ENCODE measurements at regions not wholly inside any gene's neighbourhood (a gene's known extent, or its start where the extent isn't known, plus 50 kb on each side); places are given as distances from the start of the nearest gene placed in this dataset.

- RAD21 ChIA-PET (ENCODE audit: low non-redundant PET in 1 of 2, low total read pairs in 2 of 2, uncharacterized antibody in 2 of 2, unreplicated experiment in 2 of 2): no interaction called here
- ATAC-seq (peak; percentile 79), DNase-seq (ENCODE audit: low read depth, low spot score) (no peak)
- Histone ChIP-seq H4K20me1 (ENCODE audit: insufficient read depth) (no peaks in the 10 kb centered on the region), H3K36me3 (ENCODE audit: control insufficient read depth in 1 of 2, insufficient read depth in 2 of 2, low read length in 2 of 2) (no peaks in the 10 kb centered on the region), H2AFZ (ENCODE audit: low read depth, low read length, poor library complexity, severe bottlenecking) (no peak overlapping the region), H3K27ac (ENCODE audit: low read depth, low read length) (no peak overlapping the region), H3K9me2 (ENCODE audit: insufficient read depth) (no peaks in the 10 kb centered on the region), H3K4me1 (ENCODE audit: control insufficient read depth in 1 of 2, insufficient read depth in 2 of 2, low read length in 2 of 2) (peaks cover 3 to 8% of the 10 kb centered on the region in 2 experiments; a peak in 2 of 4 replicates), H3K27me3 (ENCODE audit: insufficient read depth, low read length) (no peaks in the 10 kb centered on the region), H3K4me3 (replicated peaks in 1 of 2; ENCODE audit: low read depth in 1 of 2, low read length in 2 of 2) (no peak overlapping the region), H3K9ac (ENCODE audit: low read length) (no peak overlapping the region), H3K9me3 (ENCODE audit: control insufficient read depth in 1 of 2, insufficient read depth in 1 of 2, low read depth in 1 of 2, low read length in 2 of 2) (no peaks in the 10 kb centered on the region), H3K4me2 (ENCODE audit: low read length) (no peak overlapping the region), H3K79me2 (ENCODE audit: insufficient read depth, low read length) (no peaks in the 10 kb centered on the region)
- POLR2A ChIA-PET: no interaction called here
- intact Hi-C loops (cut with micrococcal nuclease): no loop called here
- BruUV-seq (replicated peaks): no TSS peak
- TF ChIP-seq, protein P1, sequence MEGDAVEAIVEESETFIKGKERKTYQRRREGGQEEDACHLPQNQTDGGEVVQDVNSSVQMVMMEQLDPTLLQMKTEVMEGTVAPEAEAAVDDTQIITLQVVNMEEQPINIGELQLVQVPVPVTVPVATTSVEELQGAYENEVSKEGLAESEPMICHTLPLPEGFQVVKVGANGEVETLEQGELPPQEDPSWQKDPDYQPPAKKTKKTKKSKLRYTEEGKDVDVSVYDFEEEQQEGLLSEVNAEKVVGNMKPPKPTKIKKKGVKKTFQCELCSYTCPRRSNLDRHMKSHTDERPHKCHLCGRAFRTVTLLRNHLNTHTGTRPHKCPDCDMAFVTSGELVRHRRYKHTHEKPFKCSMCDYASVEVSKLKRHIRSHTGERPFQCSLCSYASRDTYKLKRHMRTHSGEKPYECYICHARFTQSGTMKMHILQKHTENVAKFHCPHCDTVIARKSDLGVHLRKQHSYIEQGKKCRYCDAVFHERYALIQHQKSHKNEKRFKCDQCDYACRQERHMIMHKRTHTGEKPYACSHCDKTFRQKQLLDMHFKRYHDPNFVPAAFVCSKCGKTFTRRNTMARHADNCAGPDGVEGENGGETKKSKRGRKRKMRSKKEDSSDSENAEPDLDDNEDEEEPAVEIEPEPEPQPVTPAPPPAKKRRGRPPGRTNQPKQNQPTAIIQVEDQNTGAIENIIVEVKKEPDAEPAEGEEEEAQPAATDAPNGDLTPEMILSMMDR (IDR thresholded peaks at IDR 0.05 in 2 of 3, conservative IDR thresholded peaks at IDR 0.05 in 1 of 3; ENCODE audit: borderline replicate concordance in 1 of 3, insufficient read depth in 1 of 3, low read depth in 2 of 3, low read length in 2 of 3): peak in 2 of 3 experiments; percentile 23 to 25; a peak in 3 of 6 replicates
- TF ChIP-seq CBX3 (IDR thresholded peaks at IDR 0.05; ENCODE audit: low read depth): no peak
- CTCF ChIA-PET: interaction anchor here (0.9 kb wide), 1 partner anchor 93 kb away, joined by 3 read pairs; no protein-coding TSS in a partner anchor
These were observed 120.8 kb downstream of the GLI2 start for GRCh38 chr2:120856421-120856862.

GRCh38 chr2:120857422-120857821, 121.8 kb downstream of the GLI2 start:
- BruUV-seq (replicated peaks): no TSS peak
- Histone ChIP-seq H4K20me1 (ENCODE audit: insufficient read depth) (no peaks in the 10 kb centered on the region), H2AFZ (ENCODE audit: low read depth, low read length, poor library complexity, severe bottlenecking) (no peak overlapping the region), H3K4me2 (ENCODE audit: low read length) (no peak overlapping the region), H3K9me2 (ENCODE audit: insufficient read depth) (no peaks in the 10 kb centered on the region), H3K4me1 (ENCODE audit: control insufficient read depth in 1 of 2, insufficient read depth in 2 of 2, low read length in 2 of 2) (peaks cover 3 to 8% of the 10 kb centered on the region in 2 experiments; a peak in 2 of 4 replicates), H3K79me2 (ENCODE audit: insufficient read depth, low read length) (no peaks in the 10 kb centered on the region), H3K27ac (ENCODE audit: low read depth, low read length) (no peak overlapping the region), H3K4me3 (replicated peaks in 1 of 2; ENCODE audit: low read depth in 1 of 2, low read length in 2 of 2) (no peak overlapping the region), H3K9ac (ENCODE audit: low read length) (no peak overlapping the region), H3K27me3 (ENCODE audit: insufficient read depth, low read length) (no peaks in the 10 kb centered on the region), H3K36me3 (ENCODE audit: control insufficient read depth in 1 of 2, insufficient read depth in 2 of 2, low read length in 2 of 2) (no peaks in the 10 kb centered on the region), H3K9me3 (ENCODE audit: control insufficient read depth in 1 of 2, insufficient read depth in 1 of 2, low read depth in 1 of 2, low read length in 2 of 2) (no peaks in the 10 kb centered on the region)
- intact Hi-C loops (cut with micrococcal nuclease): no loop called here
- no peak for ATAC-seq
- CTCF ChIA-PET: no interaction called here
- RAD21 ChIA-PET (ENCODE audit: low non-redundant PET in 1 of 2, low total read pairs in 2 of 2, uncharacterized antibody in 2 of 2, unreplicated experiment in 2 of 2): no interaction called here
- DNase-seq (ENCODE audit: low read depth, low spot score): no peak
- POLR2A ChIA-PET: no interaction called here
- TF ChIP-seq EZH2 (IDR thresholded peaks at IDR 0.05) (no peak), ATF3 (IDR thresholded peaks at IDR 0.05) (no peak), CEBPB (IDR thresholded peaks at IDR 0.05; ENCODE audit: low read depth) (no peak), EGR1 (IDR thresholded peaks at IDR 0.05; ENCODE audit: low read depth) (no peak), SP1 (IDR thresholded peaks at IDR 0.05; ENCODE audit: low read depth) (no peak), FOSL1 (IDR thresholded peaks at IDR 0.05; ENCODE audit: low read depth) (no peak), ZNF274 (IDR thresholded peaks at IDR 0.05; ENCODE audit: low read depth, low read length) (no peak), POLR2A (IDR thresholded peaks at IDR 0.05; ENCODE audit: borderline replicate concordance, extremely low read depth, insufficient read depth, insufficient read length) (no peak), ZBTB33 (IDR thresholded peaks at IDR 0.05; ENCODE audit: extremely low read depth, insufficient replicate concordance, low read length) (no peak), SRF (IDR thresholded peaks at IDR 0.05; ENCODE audit: low read depth) (no peak), ELF1 (IDR thresholded peaks at IDR 0.05; ENCODE audit: borderline replicate concordance, low read depth) (no peak), MAX (IDR thresholded peaks at IDR 0.05) (no peak)
- TF ChIP-seq, protein P1 (IDR thresholded peaks at IDR 0.05 in 2 of 3, conservative IDR thresholded peaks at IDR 0.05 in 1 of 3; ENCODE audit: borderline replicate concordance in 1 of 3, insufficient read depth in 1 of 3, low read depth in 2 of 3, low read length in 2 of 3): no peak
